Vagina (tissue), 2 donors: ENCODE measurements at regions not wholly inside any gene's neighbourhood (a gene's known extent, or its start where the extent isn't known, plus 50 kb on each side); places are given as distances from the start of the nearest gene placed in this dataset.

ENCODE experiments used
- POLR2A ChIP-seq, 2 donors: fragments of 450-650 bp; IDR thresholded peaks; one replicate each; pipeline ENCODE4 v1.6.1; 2017; ENCODE audit warnings: antibody characterized with exemption in 2 of 2, mild to moderate bottlenecking in 2 of 2, moderate library complexity in 2 of 2
- TF ChIP-seq, protein P1 (sequence below), 3 experiments: fragments of 450-650 bp in 2 of 3; fragments of 200-600 bp in 1 of 3; sonication (generic) in 1 of 3; IDR thresholded peaks; one replicate each; pipeline ENCODE4 v1.5.1; 2017 to 2019; ENCODE audit warnings: antibody characterized with exemption in 3 of 3, mild to moderate bottlenecking in 2 of 3, moderate library complexity in 2 of 3

DNA sequence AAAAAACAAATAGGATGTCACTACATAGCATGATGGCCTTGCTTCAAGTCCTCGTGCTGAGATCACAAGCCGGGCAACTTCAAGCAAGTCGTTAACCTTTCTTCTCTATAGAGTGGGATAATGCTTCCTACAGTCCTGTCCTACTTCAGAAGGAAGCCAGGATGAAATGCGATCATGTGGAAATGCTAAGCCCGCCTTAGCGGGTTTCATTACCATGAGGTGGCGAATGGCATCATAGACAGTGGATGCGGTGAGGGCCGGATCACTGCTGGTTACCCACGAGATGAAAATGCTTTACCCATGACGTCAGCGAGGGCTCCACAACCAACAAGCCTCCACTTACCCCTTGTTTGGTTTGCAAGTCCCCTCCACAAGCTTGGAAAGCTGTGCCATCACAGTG is 206.4 kb downstream of the TBXT start:
- TF ChIP-seq POLR2A (IDR thresholded peaks at IDR 0.05), result no peak
- TF ChIP-seq, protein P1, sequence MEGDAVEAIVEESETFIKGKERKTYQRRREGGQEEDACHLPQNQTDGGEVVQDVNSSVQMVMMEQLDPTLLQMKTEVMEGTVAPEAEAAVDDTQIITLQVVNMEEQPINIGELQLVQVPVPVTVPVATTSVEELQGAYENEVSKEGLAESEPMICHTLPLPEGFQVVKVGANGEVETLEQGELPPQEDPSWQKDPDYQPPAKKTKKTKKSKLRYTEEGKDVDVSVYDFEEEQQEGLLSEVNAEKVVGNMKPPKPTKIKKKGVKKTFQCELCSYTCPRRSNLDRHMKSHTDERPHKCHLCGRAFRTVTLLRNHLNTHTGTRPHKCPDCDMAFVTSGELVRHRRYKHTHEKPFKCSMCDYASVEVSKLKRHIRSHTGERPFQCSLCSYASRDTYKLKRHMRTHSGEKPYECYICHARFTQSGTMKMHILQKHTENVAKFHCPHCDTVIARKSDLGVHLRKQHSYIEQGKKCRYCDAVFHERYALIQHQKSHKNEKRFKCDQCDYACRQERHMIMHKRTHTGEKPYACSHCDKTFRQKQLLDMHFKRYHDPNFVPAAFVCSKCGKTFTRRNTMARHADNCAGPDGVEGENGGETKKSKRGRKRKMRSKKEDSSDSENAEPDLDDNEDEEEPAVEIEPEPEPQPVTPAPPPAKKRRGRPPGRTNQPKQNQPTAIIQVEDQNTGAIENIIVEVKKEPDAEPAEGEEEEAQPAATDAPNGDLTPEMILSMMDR (IDR thresholded peaks at IDR 0.05), result no peak
